ENCODE measurements at regions not wholly inside any gene's neighbourhood (a gene's known extent, or its start where the extent isn't known, plus 50 kb on each side); places are given as distances from the start of the nearest gene placed in this dataset.
"Not testable (repeated sequence)": the region's sequence is repeated elsewhere in the genome, so short reads cannot be mapped to it uniquely, and the experiment has no call there.

DNA sequence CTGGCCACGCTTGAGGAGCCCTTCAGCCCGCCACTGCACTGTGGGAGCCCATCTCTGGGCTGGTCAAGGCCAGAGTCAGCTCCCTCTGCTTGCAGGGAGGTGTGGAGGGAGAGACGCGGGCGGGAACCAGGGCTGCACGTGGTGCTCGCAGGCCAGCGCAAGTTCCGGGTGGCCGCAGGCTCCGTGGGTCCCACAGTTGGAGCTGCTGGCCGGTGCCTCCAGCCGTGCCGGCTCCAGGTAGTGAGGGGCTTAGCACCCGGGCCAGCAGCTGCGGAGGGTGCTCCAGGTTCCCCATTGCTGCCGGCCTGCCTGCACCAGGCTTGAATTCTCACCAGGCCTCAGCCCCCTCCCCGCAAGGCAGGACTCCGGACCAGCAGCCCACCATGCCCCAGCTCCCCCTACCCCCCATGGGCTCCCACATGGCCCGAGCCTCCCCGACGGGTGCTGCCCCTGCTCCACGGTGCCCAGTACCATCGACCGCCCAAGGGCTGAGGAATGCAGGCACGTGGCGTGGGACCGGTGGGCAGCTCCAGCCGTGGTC lies 192.8 kb upstream of the IZUMO3 start:
- DNase-seq = no peak
- H3K9me3 Mint-ChIP-seq = peaks cover 32% of the 10 kb centered on the region
- no peak overlapping the region for H3K4me3 Mint-ChIP-seq
- no peaks in the 10 kb centered on the region for H3K4me1 Mint-ChIP-seq
- H3K27me3 Mint-ChIP-seq = no peaks in the 10 kb centered on the region
- no peaks in the 10 kb centered on the region for H3K36me3 Mint-ChIP-seq (ENCODE audit: low read depth)
- H3K27ac Mint-ChIP-seq = no peak overlapping the region
- no peak for ATAC-seq

DNA sequence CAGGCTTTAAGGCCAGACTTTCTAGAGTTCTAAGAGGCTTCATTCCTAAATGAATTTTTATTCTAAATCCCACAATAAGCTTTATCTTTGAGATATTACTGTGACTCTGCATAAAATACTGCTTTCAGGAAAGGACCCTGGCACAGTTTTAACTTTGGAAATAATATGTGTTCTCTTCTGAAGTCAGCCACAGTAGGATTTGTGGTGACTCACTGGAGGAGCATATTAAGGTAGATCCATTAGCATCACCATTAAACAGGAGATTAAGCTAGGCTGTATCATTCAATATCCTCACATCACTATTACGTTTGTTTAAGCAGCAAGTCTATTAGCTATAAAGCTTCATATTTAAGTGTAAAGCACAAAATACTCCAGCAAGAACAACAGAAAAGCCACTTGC lies 186.1 kb upstream of the IZUMO3 start:
- Mint-ChIP-seq H3K9me3 (peaks cover 15% of the 10 kb centered on the region), H3K4me1 (no peaks in the 10 kb centered on the region), H3K4me3 (no peak overlapping the region), H3K27ac (no peak overlapping the region), H3K36me3 (ENCODE audit: low read depth) (no peaks in the 10 kb centered on the region), H3K27me3 (no peaks in the 10 kb centered on the region)
- DNase-seq = no peak
- no peak for ATAC-seq

DNA sequence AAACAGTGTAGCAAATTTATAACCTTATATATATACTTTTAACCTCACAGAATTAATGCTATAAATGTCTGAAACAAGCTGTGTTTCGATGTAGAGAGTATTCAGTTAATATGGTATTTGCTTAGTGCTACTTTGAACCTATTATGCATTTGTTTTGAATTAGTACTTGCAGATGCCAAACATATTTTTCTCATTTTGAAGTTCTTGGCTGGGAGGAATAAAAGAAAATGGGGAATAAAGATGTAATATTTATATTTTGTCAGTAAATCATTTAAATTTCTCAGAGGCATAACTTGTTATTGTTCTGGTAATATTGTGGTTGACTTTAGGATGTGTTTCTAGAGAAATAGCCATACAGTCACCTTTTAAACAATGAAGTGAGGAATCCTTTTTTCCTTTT lies 175.9 kb upstream of the IZUMO3 start:
- H3K27me3 Mint-ChIP-seq = no peaks in the 10 kb centered on the region
- ATAC-seq (no peak), DNase-seq (no peak)
- H3K9me3 Mint-ChIP-seq = peaks cover 24% of the 10 kb centered on the region
- H3K4me3 Mint-ChIP-seq = no peak overlapping the region
- H3K36me3 Mint-ChIP-seq (ENCODE audit: low read depth) = no peaks in the 10 kb centered on the region
- no peak overlapping the region for H3K27ac Mint-ChIP-seq
- no peaks in the 10 kb centered on the region for H3K4me1 Mint-ChIP-seq

DNA sequence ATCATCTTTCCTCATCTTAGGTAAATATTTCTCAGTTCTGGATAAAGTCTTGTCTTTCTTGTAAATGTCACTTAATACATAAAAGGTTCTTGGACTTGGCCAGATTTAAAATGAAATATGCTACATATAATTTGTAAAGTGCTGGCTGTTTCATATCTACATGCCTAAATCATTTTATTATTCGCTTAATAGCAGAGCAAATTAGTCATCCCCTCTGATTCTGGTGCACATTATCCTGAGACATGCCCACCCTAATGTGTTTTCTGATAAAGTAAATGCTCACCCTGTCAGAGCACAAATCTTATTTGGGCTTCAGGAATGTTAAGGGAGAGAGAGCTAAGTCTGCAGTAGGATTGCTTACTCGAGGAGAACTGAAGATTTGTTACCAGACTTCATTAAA lies 166.5 kb upstream of the IZUMO3 start:
- Mint-ChIP-seq H3K27ac (no peak overlapping the region), H3K9me3 (peaks cover 12% of the 10 kb centered on the region), H3K4me3 (no peak overlapping the region), H3K36me3 (ENCODE audit: low read depth) (no peaks in the 10 kb centered on the region), H3K4me1 (no peaks in the 10 kb centered on the region), H3K27me3 (no peaks in the 10 kb centered on the region)
- ATAC-seq (no peak), DNase-seq (no peak)

DNA sequence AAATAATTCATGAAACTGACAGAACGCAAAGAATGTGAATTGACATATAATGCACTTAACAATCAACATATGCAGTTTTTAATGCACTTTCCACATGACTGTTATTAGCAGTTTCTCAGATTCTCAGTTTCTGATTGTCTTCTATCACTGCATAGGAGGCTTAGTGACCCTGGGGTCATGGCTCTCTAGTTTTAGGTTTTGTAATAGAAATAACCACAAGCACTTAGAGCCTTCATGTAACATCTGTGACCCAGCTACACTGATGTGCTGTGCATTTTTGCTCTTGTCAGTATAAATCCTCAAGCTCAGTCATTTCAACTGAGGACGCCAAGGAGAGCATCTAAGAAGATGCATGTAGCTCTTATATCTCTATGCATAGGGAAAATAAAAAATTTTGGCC lies 163.1 kb upstream of the IZUMO3 start:
- peaks cover 16% of the 10 kb centered on the region for H3K9me3 Mint-ChIP-seq
- no peak overlapping the region for H3K4me3 Mint-ChIP-seq
- H3K27ac Mint-ChIP-seq = no peak overlapping the region
- H3K27me3 Mint-ChIP-seq = no peaks in the 10 kb centered on the region
- no peaks in the 10 kb centered on the region for H3K4me1 Mint-ChIP-seq
- no peak for DNase-seq
- ATAC-seq = no peak
- no peaks in the 10 kb centered on the region for H3K36me3 Mint-ChIP-seq (ENCODE audit: low read depth)

DNA sequence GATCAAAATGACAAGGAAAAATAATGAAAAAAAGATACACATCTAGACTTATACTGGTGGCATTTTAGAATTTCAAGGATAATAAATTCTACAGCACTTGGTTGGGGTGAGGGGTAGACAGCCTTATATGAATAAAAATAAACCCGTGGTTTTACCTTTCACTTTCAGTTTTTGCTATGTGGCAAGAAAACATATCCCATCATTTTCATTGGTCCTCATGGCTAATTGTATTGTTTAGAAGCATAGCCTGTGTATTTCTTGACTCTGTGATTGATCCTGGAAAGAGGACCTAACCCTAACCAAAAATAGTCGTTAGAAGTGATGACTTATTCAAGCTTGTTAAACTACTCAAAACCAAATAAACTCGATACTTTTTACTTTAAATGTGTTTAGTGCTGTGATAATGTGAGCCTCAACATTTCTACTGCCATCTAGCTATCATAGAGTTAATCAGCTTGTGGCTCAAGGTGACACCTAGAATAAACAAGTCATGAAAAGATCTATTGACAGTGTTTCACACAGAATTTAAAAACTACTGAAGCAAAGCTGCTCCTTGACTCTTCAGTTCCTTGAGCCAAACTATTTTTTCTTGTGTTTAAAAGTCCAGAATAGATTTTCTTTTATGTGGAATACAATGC lies 153.3 kb upstream of the IZUMO3 start:
- Mint-ChIP-seq H3K27me3 (no peaks in the 10 kb centered on the region), H3K4me3 (no peak overlapping the region), H3K27ac (no peak overlapping the region), H3K4me1 (peaks cover 2% of the 10 kb centered on the region), H3K9me3 (peaks cover 15% of the 10 kb centered on the region), H3K36me3 (ENCODE audit: low read depth) (no peaks in the 10 kb centered on the region)
- DNase-seq = no peak
- ATAC-seq = no peak

DNA sequence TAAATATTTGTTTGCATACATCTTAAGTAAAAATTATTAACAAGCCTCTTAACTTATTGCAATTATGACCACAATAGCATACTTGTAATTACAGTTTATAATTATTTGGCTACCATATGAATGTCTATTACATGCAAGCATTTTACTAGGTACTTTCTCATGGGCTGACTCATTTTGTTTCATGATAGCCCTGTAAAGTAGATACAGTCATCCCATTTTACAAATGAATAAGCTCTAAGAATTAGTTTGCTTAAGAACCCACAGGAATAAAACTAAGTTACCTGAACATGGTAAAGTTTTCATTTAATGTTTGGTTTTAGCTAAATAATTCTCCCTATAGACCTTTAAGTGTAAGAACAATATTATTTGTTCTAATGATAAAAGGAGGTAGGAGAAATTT lies 126.6 kb upstream of the IZUMO3 start:
- Mint-ChIP-seq H3K36me3 (ENCODE audit: low read depth) (no peaks in the 10 kb centered on the region), H3K4me1 (no peaks in the 10 kb centered on the region), H3K27ac (no peak overlapping the region), H3K9me3 (peaks cover 10% of the 10 kb centered on the region), H3K4me3 (no peak overlapping the region), H3K27me3 (no peaks in the 10 kb centered on the region)
- no peak for DNase-seq
- ATAC-seq = no peak

DNA sequence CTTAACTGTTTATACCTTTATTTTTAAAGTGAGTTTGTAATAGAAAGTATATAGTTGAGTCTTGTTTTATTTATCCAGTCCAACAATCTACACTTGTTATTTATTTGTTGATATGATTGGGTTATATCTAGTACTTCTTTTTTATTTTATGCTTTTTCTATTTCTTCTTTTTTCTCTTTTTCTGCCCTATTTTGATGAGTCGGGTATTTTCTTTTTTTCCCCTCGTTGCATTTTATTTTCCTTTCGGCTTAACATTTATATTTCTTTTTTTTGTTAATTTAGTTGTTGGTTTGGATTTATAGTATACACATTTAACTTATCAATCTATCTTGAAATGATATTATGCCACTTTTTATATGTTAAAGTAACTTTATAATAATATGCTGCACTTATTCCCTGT lies 111.7 kb upstream of the IZUMO3 start:
- H3K36me3 Mint-ChIP-seq (ENCODE audit: low read depth) = no peaks in the 10 kb centered on the region
- ATAC-seq (no peak), DNase-seq (no peak)
- no peak overlapping the region for H3K27ac Mint-ChIP-seq
- H3K4me3 Mint-ChIP-seq = no peak overlapping the region
- H3K4me1 Mint-ChIP-seq = no peaks in the 10 kb centered on the region
- H3K27me3 Mint-ChIP-seq = no peaks in the 10 kb centered on the region
- H3K9me3 Mint-ChIP-seq = peaks cover 26% of the 10 kb centered on the region

DNA sequence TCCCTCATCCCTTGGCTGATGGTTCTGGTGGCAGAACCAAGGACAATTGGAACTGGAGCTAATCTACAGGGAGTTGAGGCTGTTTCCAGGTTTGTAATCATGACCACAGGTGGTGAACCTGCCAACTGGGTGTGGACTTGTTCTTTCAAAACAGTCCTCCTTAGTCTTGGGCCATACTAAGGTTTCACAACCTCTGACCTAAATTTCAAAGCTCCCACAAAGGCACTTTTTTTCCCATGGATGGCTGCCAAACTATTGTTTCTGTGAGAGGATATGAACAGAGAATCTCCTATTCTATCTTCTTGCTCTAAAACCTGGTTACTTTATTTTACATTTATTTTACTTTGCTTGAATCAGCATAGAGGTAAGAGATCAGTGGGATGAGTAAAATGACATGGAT lies 106.5 kb upstream of the IZUMO3 start:
- ATAC-seq (no peak), DNase-seq (no peak)
- Mint-ChIP-seq H3K27ac (no peak overlapping the region), H3K36me3 (ENCODE audit: low read depth) (no peaks in the 10 kb centered on the region), H3K27me3 (no peaks in the 10 kb centered on the region), H3K4me3 (no peak overlapping the region), H3K4me1 (no peaks in the 10 kb centered on the region), H3K9me3 (peaks cover 18% of the 10 kb centered on the region)

DNA sequence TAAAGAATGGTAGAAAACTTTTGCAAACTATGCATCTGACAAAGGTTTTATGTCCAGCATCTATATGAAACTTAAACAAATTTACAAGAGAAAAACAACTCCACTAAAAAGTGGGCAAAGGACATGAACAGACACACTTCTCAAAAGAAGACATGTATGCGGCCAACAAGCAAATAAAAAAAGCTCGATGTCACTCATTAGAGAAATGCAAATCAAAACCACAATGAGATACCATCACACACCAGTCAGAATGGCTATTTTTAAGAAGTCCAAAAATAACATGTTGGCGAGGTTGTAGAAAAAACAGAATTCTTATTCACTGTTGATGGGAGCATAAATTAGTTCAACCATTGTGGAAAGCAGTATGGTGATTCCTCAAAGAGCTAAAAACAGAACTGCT lies 83.1 kb upstream of the IZUMO3 start:
- H3K36me3 Mint-ChIP-seq (ENCODE audit: low read depth); DNase-seq; ATAC-seq; H3K27ac Mint-ChIP-seq; H3K27me3 Mint-ChIP-seq; H3K4me3 Mint-ChIP-seq; H3K4me1 Mint-ChIP-seq: not testable (repeated sequence)
- peaks cover 28% of the 10 kb centered on the region for H3K9me3 Mint-ChIP-seq

DNA sequence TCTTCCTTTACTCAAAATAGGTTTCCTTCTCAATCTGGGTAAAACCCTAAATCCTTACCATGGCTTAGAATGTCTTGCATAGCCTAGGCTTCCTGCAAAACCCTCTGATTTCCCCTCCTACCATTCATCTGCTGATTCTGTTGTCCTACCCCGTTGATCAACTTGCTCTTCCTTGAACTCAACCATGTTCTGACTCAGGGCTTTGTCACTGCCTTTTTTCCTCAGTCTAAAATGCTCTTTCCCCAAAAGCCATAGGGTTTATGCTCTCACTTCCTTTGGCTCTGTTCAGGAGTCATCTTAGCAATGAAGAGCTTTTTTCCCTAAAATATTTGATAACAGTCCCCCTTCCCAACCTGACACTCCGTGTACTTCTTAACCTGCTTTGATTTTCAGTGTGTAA lies 79.4 kb upstream of the IZUMO3 start:
- Mint-ChIP-seq H3K4me1 (no peaks in the 10 kb centered on the region), H3K27me3 (no peaks in the 10 kb centered on the region)

DNA sequence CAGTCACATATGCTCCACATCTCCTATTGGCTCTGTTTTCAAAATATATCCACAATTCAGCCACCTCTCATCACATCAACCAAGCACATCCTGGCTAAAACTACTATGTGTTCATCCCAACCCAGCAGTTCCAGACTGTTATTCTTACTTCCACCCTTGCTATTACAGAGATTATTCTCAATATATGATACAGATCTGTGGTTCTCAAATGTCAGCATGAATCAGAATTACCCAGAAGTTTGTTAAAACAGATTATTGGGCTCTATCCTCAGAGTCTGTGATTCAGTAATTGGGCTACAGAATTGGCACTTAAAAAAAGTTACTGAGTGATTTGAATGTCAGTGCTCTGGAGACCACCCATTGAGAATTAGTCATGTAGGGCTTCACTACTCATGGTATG lies 78.8 kb upstream of the IZUMO3 start:
- no peak for DNase-seq
- Mint-ChIP-seq H3K36me3 (ENCODE audit: low read depth) (no peaks in the 10 kb centered on the region), H3K27ac (no peak overlapping the region), H3K4me3 (no peak overlapping the region), H3K4me1 (no peaks in the 10 kb centered on the region), H3K9me3 (peaks cover 24% of the 10 kb centered on the region), H3K27me3 (no peaks in the 10 kb centered on the region)
- no peak for ATAC-seq

More for the DNA sequence above, 79.4 kb upstream of the IZUMO3 start:
- no peak for DNase-seq
- Mint-ChIP-seq H3K27ac (no peak overlapping the region), H3K9me3 (peaks cover 19% of the 10 kb centered on the region), H3K4me3 (no peak overlapping the region), H3K36me3 (ENCODE audit: low read depth) (no peaks in the 10 kb centered on the region)
- ATAC-seq = no peak

DNA sequence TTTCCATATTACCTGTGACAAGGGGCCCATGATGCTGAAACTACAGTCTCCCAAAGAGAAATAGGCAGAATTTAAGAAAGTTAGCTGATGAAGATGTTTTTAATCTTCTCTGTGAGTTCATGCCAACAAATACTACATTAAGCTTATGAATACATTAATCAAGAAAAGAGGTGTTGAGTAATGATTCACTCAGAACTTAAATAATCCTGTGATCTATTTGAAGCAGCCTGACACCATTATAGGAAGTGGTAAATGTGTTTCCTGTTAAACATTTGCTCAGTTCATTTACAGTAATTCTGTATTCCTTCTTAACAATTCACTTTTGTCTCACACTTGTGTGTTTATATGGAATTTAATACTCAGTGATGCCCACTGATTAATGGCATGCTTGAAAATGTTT lies 75.0 kb upstream of the IZUMO3 start:
- Mint-ChIP-seq H3K9me3 (peaks cover 29% of the 10 kb centered on the region), H3K36me3 (ENCODE audit: low read depth) (no peaks in the 10 kb centered on the region), H3K27ac (no peak overlapping the region), H3K4me1 (no peaks in the 10 kb centered on the region), H3K27me3 (no peaks in the 10 kb centered on the region), H3K4me3 (no peak overlapping the region)
- no peak for DNase-seq
- ATAC-seq = no peak

DNA sequence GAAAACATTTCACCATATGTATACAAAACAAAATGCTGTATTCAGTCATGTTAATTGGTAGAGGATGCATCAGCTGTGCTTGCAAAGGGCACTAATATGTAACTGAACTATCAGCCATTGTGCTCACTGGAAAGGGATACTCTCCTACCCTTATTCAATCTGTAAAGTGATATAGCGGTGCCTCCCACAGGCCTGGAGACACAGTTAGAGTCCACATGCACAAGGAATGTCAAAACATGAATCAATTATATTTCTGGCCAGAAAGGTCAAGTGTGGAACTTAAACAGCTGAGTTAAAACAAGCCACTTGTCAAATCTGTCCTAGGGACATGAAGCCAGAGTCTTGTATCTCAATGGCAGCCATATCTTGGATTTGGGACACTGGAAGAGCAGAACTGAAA lies 71.2 kb upstream of the IZUMO3 start:
- Mint-ChIP-seq H3K9me3 (peaks cover 23% of the 10 kb centered on the region), H3K27ac (no peak overlapping the region), H3K4me3 (no peak overlapping the region), H3K36me3 (ENCODE audit: low read depth) (no peaks in the 10 kb centered on the region), H3K27me3 (no peaks in the 10 kb centered on the region), H3K4me1 (no peaks in the 10 kb centered on the region)
- no peak for DNase-seq
- no peak for ATAC-seq

DNA sequence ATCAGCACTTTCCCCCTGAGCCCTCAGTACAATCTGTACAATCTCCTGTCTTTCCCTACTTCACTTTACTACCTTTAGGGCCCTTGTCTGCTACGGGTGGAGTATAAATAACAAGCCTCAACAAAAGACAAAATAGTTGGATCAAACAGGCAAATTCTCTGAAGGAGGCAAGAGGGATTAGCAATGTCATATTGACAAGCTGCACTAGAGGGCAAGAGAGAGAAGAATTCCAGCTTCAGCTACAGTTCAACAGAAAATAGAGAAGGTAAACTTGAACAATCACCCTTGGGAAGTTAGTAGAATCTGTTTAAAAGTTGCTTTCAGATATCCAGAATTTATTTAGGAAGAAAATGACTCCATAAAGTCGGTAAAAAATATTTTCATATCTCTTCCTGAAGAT lies 68.4 kb upstream of the IZUMO3 start:
- no peaks in the 10 kb centered on the region for H3K36me3 Mint-ChIP-seq (ENCODE audit: low read depth)
- H3K4me3 Mint-ChIP-seq = no peak overlapping the region
- no peaks in the 10 kb centered on the region for H3K27me3 Mint-ChIP-seq
- H3K4me1 Mint-ChIP-seq = no peaks in the 10 kb centered on the region
- H3K27ac Mint-ChIP-seq = no peak overlapping the region
- no peak for ATAC-seq
- peaks cover 17% of the 10 kb centered on the region for H3K9me3 Mint-ChIP-seq
- no peak for DNase-seq

DNA sequence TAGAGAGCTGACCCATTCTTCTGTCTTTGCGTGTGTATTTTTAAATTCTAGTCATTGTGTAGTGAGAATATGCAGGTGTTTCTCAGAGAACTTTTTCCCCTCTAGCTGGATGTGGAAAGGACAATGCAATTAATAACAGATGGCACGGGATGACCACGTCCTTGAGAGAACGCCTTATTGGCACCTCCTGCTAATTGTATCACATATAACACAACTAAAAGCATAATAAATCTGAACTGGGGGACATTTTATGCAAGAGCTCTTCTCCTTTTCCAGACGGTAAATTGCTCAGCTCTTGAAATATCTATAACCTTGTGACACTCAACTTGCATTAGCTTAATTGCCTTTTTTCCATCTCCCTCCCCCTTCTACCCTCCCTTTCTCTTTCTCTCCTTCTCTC lies 62.9 kb upstream of the IZUMO3 start:
- H3K36me3 Mint-ChIP-seq (ENCODE audit: low read depth) = no peaks in the 10 kb centered on the region

More for the DNA sequence above, 62.9 kb upstream of the IZUMO3 start:
- Mint-ChIP-seq H3K4me3 (no peak overlapping the region), H3K4me1 (no peaks in the 10 kb centered on the region), H3K27me3 (no peaks in the 10 kb centered on the region), H3K27ac (no peak overlapping the region), H3K9me3 (peaks cover 16% of the 10 kb centered on the region)
- no peak for DNase-seq
- ATAC-seq = no peak
